A549 (cell line): ENCODE measurements at regions not wholly inside any gene's neighbourhood (a gene's known extent, or its start where the extent isn't known, plus 50 kb on each side); places are given as distances from the start of the nearest gene placed in this dataset.

ENCODE experiments used
- ATAC-seq, 2 experiments: fragments of 200-7000 bp in 1 of 2; fragments of >200 bp in 1 of 2; cut with Nextera tagmentation in 1 of 2; cut with Tn5 transposase in 1 of 2; 3 replicates each; pipeline versions ENCODE4 v1.8.0 to v1.9.1; 2018 to 2020; ENCODE audit warnings: mild to moderate bottlenecking in 1 of 2, moderate library complexity in 1 of 2
- CTCF ChIA-PET: fragments of 300-600 bp; sonication (Branson Sonifier 250); formaldehyde crosslinking; extraction: SDS; loops from one replicate; lab custom pipeline; 2021; ENCODE audit warnings: antibody characterized with exemption, inconsistent platforms; lab: Yijun Ruan, JAX
- POLR2A ChIA-PET: fragments of 350-600 bp; formaldehyde crosslinking; extraction: SDS; loops from one replicate; lab custom pipeline; 2021; ENCODE audit warnings: antibody characterized with exemption, inconsistent platforms; lab: Yijun Ruan, JAX
- DNase-seq, 2 experiments: peaks; one replicate each; pipeline versions ENCODE4 v3.0.0 to v3.0.0-alpha.2; 2011 to 2016; ENCODE audit warnings: low read depth in 1 of 2, low spot score in 1 of 2
- FAIRE-seq: peaks from 2 replicates; lab custom pipeline; 2011; peaks lifted over from hg19 to GRCh38; lab: Jason Lieb, UNC
- H3K27ac ChIP-seq, 2 experiments: fragments of >200 bp; sonication (Bioruptor Twin); formaldehyde crosslinking; 3 replicates each; pipeline ENCODE4 v1.5.1; 2016 to 2017
- H3K4me1 ChIP-seq: fragments of >200 bp; sonication (Bioruptor Twin); formaldehyde crosslinking; 3 replicates; pipeline ENCODE4 v1.6.1; 2016
- H3K4me2 ChIP-seq: fragments of >200 bp; sonication (Bioruptor Twin); formaldehyde crosslinking; 3 replicates; pipeline ENCODE4 v1.6.1; 2016
- H3K4me3 ChIP-seq: fragments of >200 bp; sonication (Bioruptor Twin); formaldehyde crosslinking; 3 replicates; pipeline ENCODE4 v1.5.1; 2016
- H3K9me3 ChIP-seq: fragments of >200 bp; sonication (Bioruptor Twin); formaldehyde crosslinking; 3 replicates; pipeline ENCODE4 v1.6.1; 2016
- BHLHE40 ChIP-seq: IDR thresholded peaks from 2 replicates; pipeline ENCODE4 v1.6.1; 2012; ENCODE audit warnings: low read depth, low read length, inconsistent platforms
- CBX2 ChIP-seq: fragments of 200-600 bp; sonication (generic); IDR thresholded peaks from 2 replicates; pipeline ENCODE4 v1.6.1; 2016; ENCODE audit warnings: low read depth, mild to moderate bottlenecking, borderline replicate concordance
- CEBPB ChIP-seq, 2 experiments: fragments of >200 bp in 1 of 2; sonication (Bioruptor Twin) in 1 of 2; formaldehyde crosslinking in 1 of 2; IDR thresholded peaks; 2 replicates each; pipeline ENCODE4 v1.6.1; 2012 to 2016
- CHD4 ChIP-seq: fragments of 200-600 bp; sonication (generic); IDR thresholded peaks from 2 replicates; pipeline ENCODE4 v1.6.1; 2016; ENCODE audit warnings: antibody characterized with exemption, mild to moderate bottlenecking, borderline replicate concordance
- EHF ChIP-seq: fragments of 250-450 bp; sonication (Bioruptor Pico); IDR thresholded peaks from 2 replicates; pipeline ENCODE4 v1.5.0; 2020; ENCODE audit warnings: mild to moderate bottlenecking
- EHMT2 ChIP-seq: fragments of 200-600 bp; sonication (generic); IDR thresholded peaks from 2 replicates; pipeline ENCODE4 v1.6.1; 2016; ENCODE audit warnings: antibody characterized with exemption, low read depth, mild to moderate bottlenecking, moderate library complexity
- ELK1 ChIP-seq: fragments of 150-350 bp; IDR thresholded peaks from 2 replicates; pipeline ENCODE4 v1.6.1; 2014; ENCODE audit warnings: low read depth, mild to moderate bottlenecking, low read length
- EP300 ChIP-seq, 2 experiments: fragments of >200 bp; sonication (Bioruptor Twin); formaldehyde crosslinking; IDR thresholded peaks; 2 replicates in 1 of 2; 3 replicates in 1 of 2; pipeline ENCODE4 v1.6.1; 2016 to 2017
- FOSB ChIP-seq: fragments of 250-450 bp; sonication (Bioruptor Pico); IDR thresholded peaks from 2 replicates; pipeline ENCODE4 v1.5.0; 2020; ENCODE audit warnings: mild to moderate bottlenecking, moderate library complexity
- FOSL2 ChIP-seq, 2 experiments: fragments of 450-650 bp in 1 of 2; fragments of >200 bp in 1 of 2; sonication (Bioruptor Twin) in 1 of 2; formaldehyde crosslinking; IDR thresholded peaks; 2 replicates each; pipeline versions ENCODE4 v1.5.0 to v1.6.1; 2016 to 2020; ENCODE audit warnings: mild to moderate bottlenecking in 1 of 2, moderate library complexity in 1 of 2
- GATA3 ChIP-seq: IDR thresholded peaks from 2 replicates; pipeline ENCODE4 v1.6.1; 2012; ENCODE audit warnings: borderline replicate concordance
- HEYL ChIP-seq: fragments of 250-450 bp; sonication (Bioruptor Pico); IDR thresholded peaks from 2 replicates; pipeline ENCODE4 v1.8.0; 2021; ENCODE audit warnings: mild to moderate bottlenecking, moderate library complexity
- JUNB ChIP-seq: fragments of >200 bp; sonication (Bioruptor Twin); formaldehyde crosslinking; IDR thresholded peaks from 2 replicates; pipeline ENCODE4 v1.6.1; 2016
- KDM5A ChIP-seq: fragments of 200-600 bp; sonication (generic); IDR thresholded peaks from 2 replicates; pipeline ENCODE4 v1.6.1; 2016; ENCODE audit warnings: antibody characterized with exemption, mild to moderate bottlenecking
- MAFK ChIP-seq: fragments of 450-650 bp; IDR thresholded peaks from 2 replicates; pipeline ENCODE4 v1.6.1; 2014; ENCODE audit not compliant: partially characterized antibody
- MAZ ChIP-seq: fragments of 150-350 bp; IDR thresholded peaks from 2 replicates; pipeline ENCODE4 v1.6.1; 2014; ENCODE audit warnings: antibody characterized with exemption, low read depth, low read length, borderline replicate concordance
- NFE2L2 ChIP-seq: fragments of 150-350 bp; conservative IDR thresholded peaks from 2 replicates; pipeline ENCODE4 v1.6.1; 2014; ENCODE audit warnings: low read length
- NPAS2 ChIP-seq: fragments of 250-450 bp; sonication (Bioruptor Pico); IDR thresholded peaks from 2 replicates; pipeline ENCODE4 v1.8.0; 2022; ENCODE audit warnings: mild to moderate bottlenecking, moderate library complexity, borderline replicate concordance
- PBX3 ChIP-seq: IDR thresholded peaks from 2 replicates; pipeline ENCODE4 v1.6.1; 2012
- POLR2A ChIP-seq: IDR thresholded peaks from 2 replicates; pipeline ENCODE4 v1.6.1; 2012; ENCODE audit warnings: mild to moderate bottlenecking, low read length
- RFX5 ChIP-seq: fragments of 450-650 bp; IDR thresholded peaks from 2 replicates; pipeline ENCODE4 v1.7.1; 2014; ENCODE audit warnings: antibody characterized with exemption, mild to moderate bottlenecking, moderate library complexity
- SMC3 ChIP-seq: fragments of >200 bp; sonication (Bioruptor Twin); formaldehyde crosslinking; IDR thresholded peaks from 3 replicates; pipeline ENCODE4 v1.6.1; 2018; ENCODE audit warnings: inconsistent platforms
- TFCP2L1 ChIP-seq: fragments of 250-450 bp; sonication (Bioruptor Pico); IDR thresholded peaks from 2 replicates; pipeline ENCODE4 v1.5.0; 2021; ENCODE audit warnings: mild to moderate bottlenecking
- WGBS: methylation state at CpG from one replicate; pipeline ENCODE4 v1.1.6; 2017; ENCODE audit errors: missing lambda C conversion rate; 5-methylcytosine and 5-hydroxymethylcytosine counted together
- TF ChIP-seq, protein P1 (sequence below): IDR thresholded peaks from 2 replicates; pipeline ENCODE4 v1.6.1; 2012; ENCODE audit warnings: low read depth, borderline replicate concordance
- TF ChIP-seq, protein P2 (sequence below): fragments of >200 bp; sonication (Bioruptor Twin); formaldehyde crosslinking; IDR thresholded peaks from 3 replicates; pipeline ENCODE4 v1.6.1; 2016

GRCh38 chr13:78228211-78228610, 309.6 kb upstream of the EDNRB start (continued):
- TF ChIP-seq NPAS2 (CRISPR knock-in tag), result no peak
- no peak for TF ChIP-seq KDM5A
- TF ChIP-seq FOSL2 (IDR thresholded peaks at IDR 0.05), result no peak
- no peak for TF ChIP-seq FOSL2 (CRISPR knock-in tag; IDR thresholded peaks at IDR 0.05)
- TF ChIP-seq EHMT2, result no peak
- TF ChIP-seq EHF (CRISPR knock-in tag), result no peak

GRCh38 chr13:78227709-78228108, 309.1 kb upstream of the EDNRB start:
- H3K27ac ChIP-seq, result no peak overlapping the region
- H3K4me3 ChIP-seq, result no peak overlapping the region
- ATAC-seq, result no peak
- no peaks in the 10 kb centered on the region for H3K9me3 ChIP-seq
- no peak for FAIRE-seq
- no peaks in the 10 kb centered on the region for H3K4me1 ChIP-seq
- WGBS, result 5% methylated on average over 3 of the region's 3 CpGs
- H3K4me2 ChIP-seq, result no peak overlapping the region
- ChIA-PET POLR2A (no interaction called here), CTCF (no interaction called here)
- TF ChIP-seq SMC3, result no peak
- TF ChIP-seq JUNB, result no peak
- TF ChIP-seq FOSB (CRISPR knock-in tag), result no peak
- TF ChIP-seq CBX2, result no peak
- TF ChIP-seq MAZ, result no peak
- no peak for TF ChIP-seq MAFK
- no peak for TF ChIP-seq ELK1
- TF ChIP-seq TFCP2L1, result no peak
- DNase-seq, result no peak

- no peak for DNase-seq
- POLR2A ChIA-PET, result no interaction called here
- TF ChIP-seq MAZ (no peak), POLR2A (no peak), FOSL2 (IDR thresholded peaks at IDR 0.05) (no peak), FOSL2 (CRISPR knock-in tag; IDR thresholded peaks at IDR 0.05) (no peak), NFE2L2 (no peak), EHF (CRISPR knock-in tag) (no peak), BHLHE40 (no peak), GATA3 (no peak), TFCP2L1 (no peak), CHD4 (no peak)
- TF ChIP-seq, protein P1, sequence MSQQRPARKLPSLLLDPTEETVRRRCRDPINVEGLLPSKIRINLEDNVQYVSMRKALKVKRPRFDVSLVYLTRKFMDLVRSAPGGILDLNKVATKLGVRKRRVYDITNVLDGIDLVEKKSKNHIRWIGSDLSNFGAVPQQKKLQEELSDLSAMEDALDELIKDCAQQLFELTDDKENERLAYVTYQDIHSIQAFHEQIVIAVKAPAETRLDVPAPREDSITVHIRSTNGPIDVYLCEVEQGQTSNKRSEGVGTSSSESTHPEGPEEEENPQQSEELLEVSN, result no peak
- no peak overlapping the region for H3K4me2 ChIP-seq
- FAIRE-seq, result no peak
- ATAC-seq, result no peak
- CTCF ChIA-PET, result no interaction called here
- H3K4me1 ChIP-seq, result no peaks in the 10 kb centered on the region
- no peak overlapping the region for H3K27ac ChIP-seq
- H3K4me3 ChIP-seq, result no peak overlapping the region
- 2% methylated on average over 4 of the region's 4 CpGs for WGBS
- no peaks in the 10 kb centered on the region for H3K9me3 ChIP-seq
Measured at GRCh38 chr13:78215458-78216108, 297.0 kb upstream of the EDNRB start.

DNA sequence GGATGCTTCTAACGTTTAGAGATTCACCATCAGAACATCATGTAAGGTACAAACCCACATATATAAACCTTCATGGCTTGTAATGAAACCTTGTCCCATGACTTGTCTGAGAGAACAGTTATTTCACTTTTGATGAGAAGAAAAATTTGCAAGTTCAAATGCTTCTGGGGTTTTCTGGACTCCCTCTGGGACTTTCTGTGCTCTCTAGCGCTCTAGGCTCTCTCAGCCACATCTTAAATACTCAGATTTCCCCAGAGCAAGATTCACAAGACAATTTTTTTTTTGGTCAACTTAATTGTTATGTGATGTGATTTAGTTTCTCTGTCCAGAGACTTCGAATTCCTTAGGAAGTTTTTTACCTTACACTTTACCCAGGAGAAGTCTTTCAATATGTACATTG, 282.8 kb upstream of the EDNRB start:
- DNase-seq (no peak), FAIRE-seq (no peak), ATAC-seq (no peak)
- H3K4me1 ChIP-seq, result no peaks in the 10 kb centered on the region
- 3% methylated on average over 3 of the region's 3 CpGs for WGBS
- TF ChIP-seq FOSB (CRISPR knock-in tag) (no peak), NFE2L2 (no peak), PBX3 (no peak), HEYL (no peak), MAZ (no peak), RFX5 (no peak), EHMT2 (no peak), CEBPB (IDR thresholded peaks at IDR 0.05) (no peak), EP300 (IDR thresholded peaks at IDR 0.05) (no peak)
- TF ChIP-seq, protein P2, sequence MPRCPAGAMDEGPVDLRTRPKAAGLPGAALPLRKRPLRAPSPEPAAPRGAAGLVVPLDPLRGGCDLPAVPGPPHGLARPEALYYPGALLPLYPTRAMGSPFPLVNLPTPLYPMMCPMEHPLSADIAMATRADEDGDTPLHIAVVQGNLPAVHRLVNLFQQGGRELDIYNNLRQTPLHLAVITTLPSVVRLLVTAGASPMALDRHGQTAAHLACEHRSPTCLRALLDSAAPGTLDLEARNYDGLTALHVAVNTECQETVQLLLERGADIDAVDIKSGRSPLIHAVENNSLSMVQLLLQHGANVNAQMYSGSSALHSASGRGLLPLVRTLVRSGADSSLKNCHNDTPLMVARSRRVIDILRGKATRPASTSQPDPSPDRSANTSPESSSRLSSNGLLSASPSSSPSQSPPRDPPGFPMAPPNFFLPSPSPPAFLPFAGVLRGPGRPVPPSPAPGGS, result no peak
- ChIA-PET CTCF (no interaction called here), POLR2A (no interaction called here)
- no peak overlapping the region for H3K4me2 ChIP-seq
- H3K9me3 ChIP-seq, result no peaks in the 10 kb centered on the region
- no peak overlapping the region for H3K4me3 ChIP-seq
- H3K27ac ChIP-seq, result no peak overlapping the region
